B cell (primary cell): ENCODE measurements at regions not wholly inside any gene's neighbourhood (a gene's known extent, or its start where the extent isn't known, plus 50 kb on each side); places are given as distances from the start of the nearest gene placed in this dataset.

Experiments used
- ATAC-seq: fragments of 200-7000 bp; cut with Tn5 transposase; one replicate; pipeline ENCODE4 v1.10.0; 2021; ENCODE audit warnings: low read depth, mild to moderate bottlenecking, moderate number of reproducible peaks, moderate library complexity
- CTCF ChIA-PET: fragments of 350-600 bp; sonication (Branson Sonifier 250); formaldehyde crosslinking; loops from one replicate; lab custom pipeline; 2021; ENCODE audit warnings: antibody characterized with exemption, inconsistent platforms; lab: Charles Lee
- POLR2A ChIA-PET: fragments of 350-600 bp; sonication (Branson Sonifier 250); formaldehyde crosslinking; loops from one replicate; lab custom pipeline; 2021; ENCODE audit warnings: antibody characterized with exemption; lab: Charles Lee
- DNase-seq: peaks from one replicate; pipeline ENCODE4 v3.0.0; 2013
- H2AFZ ChIP-seq: 2 replicates; pipeline ENCODE4 v1.6.1; 2012; ENCODE audit warnings: mild to moderate bottlenecking, low read depth, low read length; ENCODE audit not compliant: insufficient read depth, poor library complexity, severe bottlenecking
- H3K27ac ChIP-seq, 2 donors: 1 replicate in 1 of 2; 2 replicates in 1 of 2; pipeline ENCODE4 v1.5.1; 2012 to 2013; ENCODE audit warnings: low read length in 2 of 2, mild to moderate bottlenecking in 2 of 2, moderate library complexity in 1 of 2
- H3K27me3 ChIP-seq, 4 experiments: fragments of 200-600 bp in 1 of 4; sonication (generic) in 1 of 4; replicated peaks in 1 of 4; 1 replicate in 2 of 4; 2 replicates in 2 of 4; pipeline versions ENCODE4 v1.6.1 to v1.7.0; 2013 to 2016; ENCODE audit warnings: low read length in 3 of 4, mild to moderate bottlenecking in 2 of 4, mixed read lengths in 1 of 4, moderate library complexity in 1 of 4; ENCODE audit not compliant: insufficient read depth in 4 of 4, control insufficient read depth in 3 of 4; ENCODE audit errors: control extremely low read depth in 1 of 4
- H3K36me3 ChIP-seq, 2 experiments: replicated peaks in 1 of 2; 1 replicate in 1 of 2; 2 replicates in 1 of 2; pipeline versions ENCODE4 v1.6.1 to v1.7.1; 2013; ENCODE audit warnings: low read length in 1 of 2; ENCODE audit not compliant: insufficient read depth in 2 of 2, control insufficient read depth in 1 of 2; ENCODE audit errors: control extremely low read depth in 1 of 2, extremely low read depth in 1 of 2
- H3K4me1 ChIP-seq, 2 donors: fragments of 200-600 bp in 1 of 2; sonication (generic) in 1 of 2; 1 replicate in 1 of 2; 2 replicates in 1 of 2; pipeline versions ENCODE4 v1.5.1 to v1.6.1; 2013 to 2017; ENCODE audit warnings: low read length in 2 of 2; ENCODE audit not compliant: control insufficient read depth in 2 of 2, insufficient read depth in 2 of 2
- H3K4me2 ChIP-seq: replicated peaks from 2 replicates; pipeline ENCODE3; 2012; ENCODE audit warnings: mild to moderate bottlenecking, low read depth, low read length; ENCODE audit not compliant: poor library complexity, severe bottlenecking
- H3K4me3 ChIP-seq, 5 experiments: fragments of 200-600 bp in 1 of 5; sonication (generic) in 1 of 5; 1 replicate in 3 of 5; 2 replicates in 2 of 5; pipeline versions ENCODE4 v1.5.1 to v1.7.0; 2011 to 2016; ENCODE audit warnings: low read length in 4 of 5, mild to moderate bottlenecking in 4 of 5, low read depth in 2 of 5, control low read depth in 1 of 5, moderate library complexity in 1 of 5; ENCODE audit not compliant: insufficient read depth in 1 of 5; ENCODE audit errors: control extremely low read depth in 1 of 5, extremely low read depth in 1 of 5
- H3K79me2 ChIP-seq: fragments of 200-600 bp; sonication (generic); one replicate; pipeline ENCODE4 v1.6.0; 2016; ENCODE audit warnings: low read length; ENCODE audit not compliant: control insufficient read depth, insufficient read depth
- H3K9ac ChIP-seq: fragments of 200-600 bp; sonication (generic); 2 replicates; pipeline ENCODE4 v1.6.1; 2017; ENCODE audit warnings: mild to moderate bottlenecking, low read length, moderate library complexity
- H3K9me3 ChIP-seq, 3 donors: one replicate each; pipeline versions ENCODE4 v1.6.1 to v1.7.1; 2013; ENCODE audit warnings: low read length in 2 of 3; ENCODE audit not compliant: control insufficient read depth in 2 of 3, insufficient read depth in 1 of 3; ENCODE audit errors: control extremely low read depth in 1 of 3
- H4K20me1 ChIP-seq: 2 replicates; pipeline ENCODE4 v1.6.0; 2012; ENCODE audit warnings: mild to moderate bottlenecking, low read length; ENCODE audit not compliant: insufficient read depth, control insufficient read depth, poor library complexity, severe bottlenecking
- H3K27ac Mint-ChIP-seq: one replicate; pipeline ENCODE4 v1.8.0; 2021; ENCODE audit warnings: mixed read lengths
- H3K27me3 Mint-ChIP-seq: one replicate; pipeline ENCODE4 v1.8.0; 2021; ENCODE audit warnings: mixed read lengths
- H3K4me1 Mint-ChIP-seq: one replicate; pipeline ENCODE4 v1.8.0; 2021; ENCODE audit warnings: mixed read lengths
- H3K4me3 Mint-ChIP-seq: one replicate; pipeline ENCODE4 v1.8.0; 2021; ENCODE audit warnings: mixed read lengths
- H3K9me3 Mint-ChIP-seq: one replicate; pipeline ENCODE4 v1.8.0; 2022; ENCODE audit warnings: mixed read lengths; ENCODE audit not compliant: insufficient read depth
- EZH2 ChIP-seq: IDR thresholded peaks from 2 replicates; pipeline ENCODE4 v1.6.1; 2012; ENCODE audit warnings: borderline replicate concordance, low read depth, mild to moderate bottlenecking, moderate library complexity, low read length; ENCODE audit not compliant: insufficient read depth, poor library complexity, severe bottlenecking
- WGBS: methylation state at CpG from one replicate; pipeline ENCODE4 v1.1.5; 2013; ENCODE audit warnings: missing lambda C conversion rate; ENCODE audit not compliant: insufficient coverage; 5-methylcytosine and 5-hydroxymethylcytosine counted together
- intact Hi-C: fragments of 100-400 bp; cut with micrococcal nuclease; formaldehyde crosslinking; loops from one replicate; pipeline ENCODE4 v1.10.0; 2022
- TF ChIP-seq, protein P1 (sequence below): fragments of 200-600 bp; IDR thresholded peaks from one replicate; pipeline ENCODE4 v1.8.0; 2022; ENCODE audit warnings: antibody characterized with exemption, mild to moderate bottlenecking

DNA sequence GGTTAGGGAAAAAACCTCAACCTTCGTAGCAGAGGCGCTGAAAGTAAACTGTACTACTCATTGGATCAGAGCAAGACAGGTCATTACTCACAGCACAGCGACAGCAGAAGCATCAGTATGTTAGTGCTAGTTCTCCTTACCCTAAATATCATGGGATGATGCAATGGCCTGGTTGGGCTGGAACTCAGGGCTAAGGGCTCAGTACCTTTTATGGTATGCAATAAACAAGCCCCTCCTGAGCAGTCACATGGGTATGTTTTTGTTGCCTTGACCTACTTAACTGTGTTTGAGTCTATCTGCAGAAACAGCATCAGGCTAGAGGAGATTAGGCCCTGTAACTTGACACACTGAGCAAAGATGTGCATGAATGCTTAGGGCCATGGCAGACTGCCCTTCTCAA is 369.4 kb upstream of the IMPG1 start:
- no peak overlapping the region for H3K27ac Mint-ChIP-seq

DNA sequence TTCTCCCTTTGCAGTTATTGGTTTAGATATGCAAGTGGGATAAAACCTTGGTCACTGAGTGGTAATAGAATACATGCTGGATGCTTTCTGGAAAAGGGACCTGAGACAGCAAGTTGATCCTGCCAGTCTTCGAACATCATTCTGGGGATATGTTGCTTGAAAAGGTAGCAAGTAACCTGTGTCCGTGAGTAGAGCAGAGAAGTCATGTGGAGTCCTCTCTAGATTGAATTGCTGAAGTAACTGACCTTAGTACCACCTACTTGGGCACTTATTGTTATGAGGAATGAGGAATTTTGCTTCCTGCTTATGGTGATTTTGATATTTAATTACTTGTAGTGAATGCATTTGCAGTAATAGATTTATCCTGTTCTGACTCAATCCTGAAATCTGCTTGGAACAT is 367.3 kb upstream of the IMPG1 start:
- Histone ChIP-seq H3K27ac (no peak overlapping the region), H3K4me3 (no peak overlapping the region), H3K79me2 (no peaks in the 10 kb centered on the region), H3K27me3 (no peaks in the 10 kb centered on the region), H3K36me3 (no peaks in the 10 kb centered on the region), H3K9me3 (peaks cover 0 to 2% (median 0%) of the 10 kb centered on the region in 3 donors), H4K20me1 (no peaks in the 10 kb centered on the region), H3K4me1 (no peaks in the 10 kb centered on the region), H3K4me2 (no peak overlapping the region), H3K9ac (no peak overlapping the region), H2AFZ (no peak overlapping the region)
- WGBS = 86% methylated on average over 1 of the region's 2 CpGs
- CTCF ChIA-PET = no interaction called here
- POLR2A ChIA-PET = no interaction called here
- Mint-ChIP-seq H3K27me3 (no peaks in the 10 kb centered on the region), H3K4me3 (no peak overlapping the region), H3K27ac (no peak overlapping the region), H3K9me3 (no peaks in the 10 kb centered on the region), H3K4me1 (no peaks in the 10 kb centered on the region)
- TF ChIP-seq, protein P1, sequence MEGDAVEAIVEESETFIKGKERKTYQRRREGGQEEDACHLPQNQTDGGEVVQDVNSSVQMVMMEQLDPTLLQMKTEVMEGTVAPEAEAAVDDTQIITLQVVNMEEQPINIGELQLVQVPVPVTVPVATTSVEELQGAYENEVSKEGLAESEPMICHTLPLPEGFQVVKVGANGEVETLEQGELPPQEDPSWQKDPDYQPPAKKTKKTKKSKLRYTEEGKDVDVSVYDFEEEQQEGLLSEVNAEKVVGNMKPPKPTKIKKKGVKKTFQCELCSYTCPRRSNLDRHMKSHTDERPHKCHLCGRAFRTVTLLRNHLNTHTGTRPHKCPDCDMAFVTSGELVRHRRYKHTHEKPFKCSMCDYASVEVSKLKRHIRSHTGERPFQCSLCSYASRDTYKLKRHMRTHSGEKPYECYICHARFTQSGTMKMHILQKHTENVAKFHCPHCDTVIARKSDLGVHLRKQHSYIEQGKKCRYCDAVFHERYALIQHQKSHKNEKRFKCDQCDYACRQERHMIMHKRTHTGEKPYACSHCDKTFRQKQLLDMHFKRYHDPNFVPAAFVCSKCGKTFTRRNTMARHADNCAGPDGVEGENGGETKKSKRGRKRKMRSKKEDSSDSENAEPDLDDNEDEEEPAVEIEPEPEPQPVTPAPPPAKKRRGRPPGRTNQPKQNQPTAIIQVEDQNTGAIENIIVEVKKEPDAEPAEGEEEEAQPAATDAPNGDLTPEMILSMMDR = no peak
- TF ChIP-seq EZH2 = no peak
- ATAC-seq (no peak), DNase-seq (no peak)
- intact Hi-C loops = no loop called here

More for the DNA sequence above, 369.4 kb upstream of the IMPG1 start:
- DNase-seq (no peak), ATAC-seq (no peak)
- no peak overlapping the region for H3K4me2 ChIP-seq
- H3K4me3 Mint-ChIP-seq = no peak overlapping the region
- ChIA-PET POLR2A (no interaction called here), CTCF (no interaction called here)
- no peaks in the 10 kb centered on the region for H3K9me3 Mint-ChIP-seq
- H3K27me3 Mint-ChIP-seq = no peaks in the 10 kb centered on the region
- no peaks in the 10 kb centered on the region for H3K36me3 ChIP-seq
- no peak overlapping the region for H3K9ac ChIP-seq
- no peaks in the 10 kb centered on the region for H3K79me2 ChIP-seq
- no peak overlapping the region for H2AFZ ChIP-seq
- intact Hi-C loops = no loop called here
- 100% methylated on average over 2 of the region's 3 CpGs for WGBS
- H4K20me1 ChIP-seq = no peaks in the 10 kb centered on the region
- TF ChIP-seq, protein P1 = no peak
- TF ChIP-seq EZH2 = no peak
- no peaks in the 10 kb centered on the region for H3K27me3 ChIP-seq
- peaks cover 0 to 2% (median 0%) of the 10 kb centered on the region in 3 donors for H3K9me3 ChIP-seq
- no peaks in the 10 kb centered on the region for H3K4me1 Mint-ChIP-seq
- no peak overlapping the region for H3K27ac ChIP-seq
- H3K4me3 ChIP-seq = no peak overlapping the region
- no peaks in the 10 kb centered on the region for H3K4me1 ChIP-seq
